ENCODE measurements at regions not wholly inside any gene's neighbourhood (a gene's known extent, or its start where the extent isn't known, plus 50 kb on each side); places are given as distances from the start of the nearest gene placed in this dataset.

GRCh38 chr13:73556902-73557301 is 498.1 kb downstream of the KLF5 start:
- no peak overlapping the region for H3K27ac ChIP-seq (ENCODE audit: low read length)
- ATAC-seq (no peak), DNase-seq (no peak)

GRCh38 chr13:73556128-73556527 is 497.3 kb downstream of the KLF5 start:
- H3K4me3 ChIP-seq (ENCODE audit: low read length): no peak overlapping the region
- WGBS: 74% methylated on average over 2 of the region's 2 CpGs
- no peaks in the 10 kb centered on the region for H3K27me3 ChIP-seq (ENCODE audit: control insufficient read depth, insufficient read depth)
- DNase-seq (no peak), ATAC-seq (no peak)
- no peaks in the 10 kb centered on the region for H3K4me1 ChIP-seq (ENCODE audit: control insufficient read depth, insufficient read depth, low read length)
- intact Hi-C loops (cut with DNase I): no loop called here
- H3K9me3 ChIP-seq (ENCODE audit: control insufficient read depth, low read length): no peaks in the 10 kb centered on the region
- no peak overlapping the region for H3K27ac ChIP-seq (ENCODE audit: low read length)

More at GRCh38 chr13:73556902-73557301, 498.1 kb downstream of the KLF5 start:
- WGBS: 56% methylated on average over 4 of the region's 4 CpGs
- H3K9me3 ChIP-seq (ENCODE audit: control insufficient read depth, low read length): no peaks in the 10 kb centered on the region
- H3K27me3 ChIP-seq (ENCODE audit: control insufficient read depth, insufficient read depth): no peaks in the 10 kb centered on the region
- no peaks in the 10 kb centered on the region for H3K4me1 ChIP-seq (ENCODE audit: control insufficient read depth, insufficient read depth, low read length)
- intact Hi-C loops (cut with DNase I): no loop called here
- H3K4me3 ChIP-seq (ENCODE audit: low read length): no peak overlapping the region

- DNase-seq (no peak), ATAC-seq (no peak)
- 88% methylated on average over 2 of the region's 2 CpGs for WGBS
- Histone ChIP-seq H3K9me3 (ENCODE audit: control insufficient read depth, low read length) (no peaks in the 10 kb centered on the region), H3K4me1 (ENCODE audit: control insufficient read depth, insufficient read depth, low read length) (no peaks in the 10 kb centered on the region), H3K27ac (ENCODE audit: low read length) (no peak overlapping the region), H3K27me3 (ENCODE audit: control insufficient read depth, insufficient read depth) (no peaks in the 10 kb centered on the region), H3K4me3 (ENCODE audit: low read length) (no peak overlapping the region)
- intact Hi-C loops (cut with DNase I): no loop called here
Measured at GRCh38 chr13:73551736-73552135, 492.9 kb downstream of the KLF5 start.

- Histone ChIP-seq H3K9me3 (ENCODE audit: control insufficient read depth, low read length) (no peaks in the 10 kb centered on the region), H3K4me3 (ENCODE audit: low read length) (no peak overlapping the region), H3K27ac (ENCODE audit: low read length) (no peak overlapping the region), H3K4me1 (ENCODE audit: control insufficient read depth, insufficient read depth, low read length) (no peaks in the 10 kb centered on the region), H3K27me3 (ENCODE audit: control insufficient read depth, insufficient read depth) (no peaks in the 10 kb centered on the region)
- WGBS: 52% methylated on average over 3 of the region's 3 CpGs
- DNase-seq (no peak), ATAC-seq (no peak)
- intact Hi-C loops (cut with DNase I): no loop called here
Measured at GRCh38 chr13:73549717-73550116, 490.9 kb downstream of the KLF5 start.

GRCh38 chr13:73548449-73548848 is 489.6 kb downstream of the KLF5 start:
- Histone ChIP-seq H3K4me3 (ENCODE audit: low read length) (no peak overlapping the region), H3K27me3 (ENCODE audit: control insufficient read depth, insufficient read depth) (no peaks in the 10 kb centered on the region), H3K9me3 (ENCODE audit: control insufficient read depth, low read length) (no peaks in the 10 kb centered on the region), H3K27ac (ENCODE audit: low read length) (no peak overlapping the region), H3K4me1 (ENCODE audit: control insufficient read depth, insufficient read depth, low read length) (no peaks in the 10 kb centered on the region)
- no peak for ATAC-seq
- intact Hi-C loops (cut with DNase I): no loop called here
- WGBS: 83% methylated on average over 2 of the region's 2 CpGs
- DNase-seq: no peak

GRCh38 chr13:73547239-73547638 is 488.4 kb downstream of the KLF5 start:
- no peaks in the 10 kb centered on the region for H3K9me3 ChIP-seq (ENCODE audit: control insufficient read depth, low read length)
- no peak for DNase-seq
- no peak overlapping the region for H3K4me3 ChIP-seq (ENCODE audit: low read length)
- 47% methylated on average over 1 of the region's 1 CpG for WGBS
- no peaks in the 10 kb centered on the region for H3K4me1 ChIP-seq (ENCODE audit: control insufficient read depth, insufficient read depth, low read length)
- H3K27ac ChIP-seq (ENCODE audit: low read length): no peak overlapping the region
- intact Hi-C loops (cut with DNase I): no loop called here
- no peaks in the 10 kb centered on the region for H3K27me3 ChIP-seq (ENCODE audit: control insufficient read depth, insufficient read depth)
- ATAC-seq: no peak

GRCh38 chr13:73544175-73544574 is 485.4 kb downstream of the KLF5 start:
- intact Hi-C loops (cut with DNase I): no loop called here
- Histone ChIP-seq H3K27ac (ENCODE audit: low read length) (no peak overlapping the region), H3K4me3 (ENCODE audit: low read length) (no peak overlapping the region), H3K27me3 (ENCODE audit: control insufficient read depth, insufficient read depth) (no peaks in the 10 kb centered on the region), H3K4me1 (ENCODE audit: control insufficient read depth, insufficient read depth, low read length) (no peaks in the 10 kb centered on the region), H3K9me3 (ENCODE audit: control insufficient read depth, low read length) (no peaks in the 10 kb centered on the region)
- no peak for DNase-seq
- ATAC-seq: no peak
- 83% methylated on average over 1 of the region's 1 CpG for WGBS

GRCh38 chr13:73542446-73542845 is 483.6 kb downstream of the KLF5 start:
- H3K27me3 ChIP-seq (ENCODE audit: control insufficient read depth, insufficient read depth): no peaks in the 10 kb centered on the region
- H3K27ac ChIP-seq (ENCODE audit: low read length): no peak overlapping the region
- ATAC-seq (no peak), DNase-seq (no peak)
- no peaks in the 10 kb centered on the region for H3K4me1 ChIP-seq (ENCODE audit: control insufficient read depth, insufficient read depth, low read length)
- no peak overlapping the region for H3K4me3 ChIP-seq (ENCODE audit: low read length)
- no peaks in the 10 kb centered on the region for H3K9me3 ChIP-seq (ENCODE audit: control insufficient read depth, low read length)
- intact Hi-C loops (cut with DNase I): no loop called here

- intact Hi-C loops (cut with DNase I): no loop called here
- ATAC-seq (no peak), DNase-seq (no peak)
- no peaks in the 10 kb centered on the region for H3K4me1 ChIP-seq (ENCODE audit: control insufficient read depth, insufficient read depth, low read length)
- no peak overlapping the region for H3K27ac ChIP-seq (ENCODE audit: low read length)
- H3K4me3 ChIP-seq (ENCODE audit: low read length): no peak overlapping the region
- 59% methylated on average over 4 of the region's 4 CpGs for WGBS
- H3K9me3 ChIP-seq (ENCODE audit: control insufficient read depth, low read length): no peaks in the 10 kb centered on the region
- H3K27me3 ChIP-seq (ENCODE audit: control insufficient read depth, insufficient read depth): no peaks in the 10 kb centered on the region
Measured at GRCh38 chr13:73536865-73537264, 478.1 kb downstream of the KLF5 start.

GRCh38 chr13:73535341-73535740 is 476.5 kb downstream of the KLF5 start:
- Histone ChIP-seq H3K27ac (ENCODE audit: low read length) (no peak overlapping the region), H3K27me3 (ENCODE audit: control insufficient read depth, insufficient read depth) (no peaks in the 10 kb centered on the region), H3K4me3 (ENCODE audit: low read length) (no peak overlapping the region), H3K4me1 (ENCODE audit: control insufficient read depth, insufficient read depth, low read length) (no peaks in the 10 kb centered on the region), H3K9me3 (ENCODE audit: control insufficient read depth, low read length) (no peaks in the 10 kb centered on the region)
- WGBS: 91% methylated on average over 6 of the region's 6 CpGs
- DNase-seq: no peak
- intact Hi-C loops (cut with DNase I): no loop called here
- no peak for ATAC-seq

- Histone ChIP-seq H3K4me1 (ENCODE audit: control insufficient read depth, insufficient read depth, low read length) (no peaks in the 10 kb centered on the region), H3K27ac (ENCODE audit: low read length) (no peak overlapping the region), H3K9me3 (ENCODE audit: control insufficient read depth, low read length) (no peaks in the 10 kb centered on the region), H3K27me3 (ENCODE audit: control insufficient read depth, insufficient read depth) (no peaks in the 10 kb centered on the region), H3K4me3 (ENCODE audit: low read length) (no peak overlapping the region)
- ATAC-seq: no peak
- no peak for DNase-seq
- intact Hi-C loops (cut with DNase I): no loop called here
- WGBS: 70% methylated on average over 2 of the region's 2 CpGs
Measured at GRCh38 chr13:73532987-73533510, 474.2 kb downstream of the KLF5 start.

- no peaks in the 10 kb centered on the region for H3K9me3 ChIP-seq (ENCODE audit: control insufficient read depth, low read length)
- H3K27ac ChIP-seq (ENCODE audit: low read length): no peak overlapping the region
- whole genome bisulfite sequencing: 92% methylated on average over 4 of the region's 4 CpGs
Measured at GRCh38 chr13:73532582-73532981, 473.8 kb downstream of the KLF5 start.

More at GRCh38 chr13:73532582-73532981, 473.8 kb downstream of the KLF5 start:
- intact Hi-C loops (cut with DNase I): no loop called here
- Histone ChIP-seq H3K4me3 (ENCODE audit: low read length) (no peak overlapping the region), H3K27me3 (ENCODE audit: control insufficient read depth, insufficient read depth) (no peaks in the 10 kb centered on the region), H3K4me1 (ENCODE audit: control insufficient read depth, insufficient read depth, low read length) (no peaks in the 10 kb centered on the region)
- ATAC-seq (no peak), DNase-seq (no peak)

All from right cardiac atrium (tissue), 5 donors.